Endodermal cell (in vitro differentiated cells): ENCODE measurements at regions not wholly inside any gene's neighbourhood (a gene's known extent, or its start where the extent isn't known, plus 50 kb on each side); places are given as distances from the start of the nearest gene placed in this dataset.

Experiments used
- DNase-seq: peaks from one replicate; pipeline ENCODE4 v3.0.0-alpha.2; 2017
- H3K27ac ChIP-seq: 2 replicates; pipeline ENCODE4 v1.5.1; 2013; ENCODE audit warnings: mild to moderate bottlenecking, low read depth, low read length, moderate library complexity
- H3K27me3 ChIP-seq: 2 replicates; pipeline ENCODE4 v1.6.1; 2013; ENCODE audit warnings: mild to moderate bottlenecking, low read length, moderate library complexity; ENCODE audit not compliant: insufficient read depth, control insufficient read depth, poor library complexity, severe bottlenecking
- H3K36me3 ChIP-seq: 2 replicates; pipeline ENCODE4 v1.7.0; 2013; ENCODE audit warnings: mild to moderate bottlenecking, low read length, moderate library complexity; ENCODE audit not compliant: control insufficient read depth, insufficient read depth
- H3K4me1 ChIP-seq: one replicate; pipeline ENCODE4 v1.7.0; 2013; ENCODE audit warnings: low read length; ENCODE audit not compliant: control insufficient read depth, insufficient read depth
- H3K4me3 ChIP-seq: 2 replicates; pipeline ENCODE4 v1.5.1; 2013; ENCODE audit warnings: mild to moderate bottlenecking, low read length, moderate library complexity
- H3K9ac ChIP-seq: 2 replicates; pipeline ENCODE4 v1.6.1; 2013; ENCODE audit warnings: mild to moderate bottlenecking, low read length, moderate library complexity; ENCODE audit not compliant: poor library complexity, severe bottlenecking; ENCODE audit errors: extremely low read depth
- H3K9me3 ChIP-seq: 2 replicates; pipeline ENCODE4 v1.6.1; 2013; ENCODE audit warnings: mild to moderate bottlenecking, low read length, moderate library complexity; ENCODE audit not compliant: control insufficient read depth
- H3K27ac Mint-ChIP-seq: 2 replicates; pipeline ENCODE4 v1.8.0; 2020; ENCODE audit warnings: mixed read lengths
- H3K27me3 Mint-ChIP-seq: 2 replicates; pipeline ENCODE4 v1.8.0; 2021; ENCODE audit warnings: mild to moderate bottlenecking, mixed read lengths; ENCODE audit not compliant: insufficient read depth
- H3K36me3 Mint-ChIP-seq: 2 replicates; pipeline ENCODE4 v1.8.0; 2020; ENCODE audit warnings: low read depth, mixed read lengths
- H3K4me1 Mint-ChIP-seq: 2 replicates; pipeline ENCODE4 v1.8.0; 2020; ENCODE audit warnings: mixed read lengths
- H3K4me3 Mint-ChIP-seq: 2 replicates; pipeline ENCODE4 v1.8.0; 2020; ENCODE audit warnings: mild to moderate bottlenecking, moderate library complexity, mixed read lengths
- H3K9me3 Mint-ChIP-seq: 2 replicates; pipeline ENCODE4 v1.8.0; 2020; ENCODE audit warnings: mild to moderate bottlenecking, mixed read lengths
- WGBS, 2 experiments: methylation state at CpG; one replicate each; pipeline versions ENCODE4 v1.1.5 to v1.1.7; 2013; ENCODE audit warnings: missing lambda C conversion rate in 2 of 2, mixed read lengths in 1 of 2; ENCODE audit not compliant: insufficient coverage in 1 of 2, insufficient read length in 1 of 2; 5-methylcytosine and 5-hydroxymethylcytosine counted together
- TF ChIP-seq, protein P1 (sequence below): fragments of 200-600 bp; sonication (generic); conservative IDR thresholded peaks from 2 replicates; pipeline ENCODE4 v1.5.0; 2021; ENCODE audit warnings: antibody characterized with exemption, mild to moderate bottlenecking

DNA sequence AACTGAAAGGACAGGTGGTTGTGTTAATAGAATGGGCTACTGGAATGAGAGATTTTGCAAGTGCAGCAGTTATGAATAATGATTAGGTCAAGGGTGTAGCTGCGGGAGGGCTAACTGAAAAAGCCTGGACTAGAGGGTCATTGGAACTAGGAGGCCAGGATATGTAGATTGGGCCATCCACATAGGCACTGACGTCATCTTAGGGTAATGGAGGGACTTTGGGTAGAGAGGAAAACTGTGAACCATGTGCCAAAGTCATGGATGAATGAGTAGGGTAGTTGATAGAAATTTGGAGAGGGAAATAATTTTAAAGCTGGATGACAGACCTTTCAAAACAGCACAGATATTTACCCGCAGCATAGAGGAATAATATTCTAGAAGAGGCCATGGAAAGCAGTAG is 123.6 kb upstream of the SLITRK2 start:
- H3K9me3 ChIP-seq: peaks cover 50% of the 10 kb centered on the region
- H3K9ac ChIP-seq: no peak overlapping the region
- H3K4me3 ChIP-seq: no peak overlapping the region
- H3K27ac Mint-ChIP-seq: no peak overlapping the region
- H3K4me1 ChIP-seq: no peaks in the 10 kb centered on the region
- no peaks in the 10 kb centered on the region for H3K4me1 Mint-ChIP-seq
- peaks cover 47% of the 10 kb centered on the region for H3K9me3 Mint-ChIP-seq
- no peak overlapping the region for H3K27ac ChIP-seq
- TF ChIP-seq, protein P1, sequence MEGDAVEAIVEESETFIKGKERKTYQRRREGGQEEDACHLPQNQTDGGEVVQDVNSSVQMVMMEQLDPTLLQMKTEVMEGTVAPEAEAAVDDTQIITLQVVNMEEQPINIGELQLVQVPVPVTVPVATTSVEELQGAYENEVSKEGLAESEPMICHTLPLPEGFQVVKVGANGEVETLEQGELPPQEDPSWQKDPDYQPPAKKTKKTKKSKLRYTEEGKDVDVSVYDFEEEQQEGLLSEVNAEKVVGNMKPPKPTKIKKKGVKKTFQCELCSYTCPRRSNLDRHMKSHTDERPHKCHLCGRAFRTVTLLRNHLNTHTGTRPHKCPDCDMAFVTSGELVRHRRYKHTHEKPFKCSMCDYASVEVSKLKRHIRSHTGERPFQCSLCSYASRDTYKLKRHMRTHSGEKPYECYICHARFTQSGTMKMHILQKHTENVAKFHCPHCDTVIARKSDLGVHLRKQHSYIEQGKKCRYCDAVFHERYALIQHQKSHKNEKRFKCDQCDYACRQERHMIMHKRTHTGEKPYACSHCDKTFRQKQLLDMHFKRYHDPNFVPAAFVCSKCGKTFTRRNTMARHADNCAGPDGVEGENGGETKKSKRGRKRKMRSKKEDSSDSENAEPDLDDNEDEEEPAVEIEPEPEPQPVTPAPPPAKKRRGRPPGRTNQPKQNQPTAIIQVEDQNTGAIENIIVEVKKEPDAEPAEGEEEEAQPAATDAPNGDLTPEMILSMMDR: no peak
- no peaks in the 10 kb centered on the region for H3K27me3 Mint-ChIP-seq
- 61% methylated on average over 3 of the region's 3 CpGs; no CpG with 5 or more reads in 1 of the 2 experiments for WGBS, 2 experiments
- no peaks in the 10 kb centered on the region for H3K36me3 Mint-ChIP-seq
- H3K27me3 ChIP-seq: no peaks in the 10 kb centered on the region
- no peak overlapping the region for H3K4me3 Mint-ChIP-seq
- DNase-seq: no peak
- H3K36me3 ChIP-seq: no peaks in the 10 kb centered on the region

DNA sequence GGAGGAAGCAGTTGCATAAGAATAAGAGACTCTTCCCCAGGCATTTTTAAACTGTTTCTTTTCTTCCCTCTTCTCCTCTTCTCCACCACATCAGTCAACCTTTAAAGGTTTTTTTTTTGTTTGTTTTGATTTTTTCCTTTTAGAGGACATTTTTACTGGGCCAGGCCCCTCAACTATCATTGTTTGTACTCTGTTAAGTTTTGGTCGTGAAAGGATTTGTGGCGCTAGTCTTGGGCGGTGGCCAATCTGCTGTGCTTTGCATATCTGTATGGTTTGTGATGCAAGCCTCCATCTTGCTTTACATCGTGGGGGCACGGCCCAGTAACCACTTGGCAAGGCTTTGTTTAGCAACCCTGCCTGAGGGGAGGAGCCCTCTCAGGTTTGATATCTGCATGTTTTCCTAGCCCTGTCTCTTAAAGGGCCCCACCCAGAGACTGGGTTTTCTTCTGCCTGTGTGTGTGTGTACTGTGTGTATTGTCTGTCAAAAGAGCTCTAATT is 101.9 kb upstream of the SLITRK2 start:
- Mint-ChIP-seq H3K27me3 (no peaks in the 10 kb centered on the region), H3K4me3 (no peak overlapping the region), H3K4me1 (no peaks in the 10 kb centered on the region), H3K27ac (no peak overlapping the region), H3K9me3 (peaks cover 42% of the 10 kb centered on the region), H3K36me3 (no peaks in the 10 kb centered on the region)
- TF ChIP-seq, protein P1: no peak
- peaks cover 18% of the 10 kb centered on the region for H3K9me3 ChIP-seq
- no peaks in the 10 kb centered on the region for H3K4me1 ChIP-seq
- 80% methylated on average over 5 of the region's 5 CpGs; no CpG with 5 or more reads in 1 of the 2 experiments for WGBS, 2 experiments
- no peak overlapping the region for H3K4me3 ChIP-seq
- H3K27me3 ChIP-seq: no peaks in the 10 kb centered on the region
- no peak overlapping the region for H3K27ac ChIP-seq
- no peak for DNase-seq
- H3K36me3 ChIP-seq: no peaks in the 10 kb centered on the region
- no peak overlapping the region for H3K9ac ChIP-seq

DNA sequence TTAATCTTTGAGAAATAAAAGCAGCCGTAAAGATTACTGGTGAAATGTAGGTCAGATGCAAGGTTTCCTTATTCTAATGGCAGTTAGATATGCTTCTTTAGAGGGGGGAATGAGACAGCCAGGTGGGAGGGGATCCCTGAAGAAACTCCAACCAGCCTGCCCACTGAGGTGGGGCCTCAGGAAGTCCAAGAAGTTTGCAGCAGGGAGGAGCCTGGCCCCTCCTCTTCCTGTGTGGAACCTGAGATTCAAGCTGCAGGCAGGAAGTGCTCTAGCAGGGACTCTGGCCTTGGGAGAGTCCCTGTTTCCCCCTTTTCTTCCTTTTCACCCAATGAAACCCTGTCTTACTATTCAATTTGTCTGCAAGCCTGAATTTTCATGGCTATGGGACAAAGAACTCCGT is 101.4 kb upstream of the SLITRK2 start:
- Histone ChIP-seq H3K4me1 (no peaks in the 10 kb centered on the region), H3K36me3 (no peaks in the 10 kb centered on the region), H3K27me3 (no peaks in the 10 kb centered on the region), H3K27ac (no peak overlapping the region), H3K9me3 (peaks cover 12% of the 10 kb centered on the region), H3K9ac (no peak overlapping the region), H3K4me3 (no peak overlapping the region)
- TF ChIP-seq, protein P1: no peak
- H3K36me3 Mint-ChIP-seq: no peaks in the 10 kb centered on the region
- 88% methylated on average over 2 of the region's 2 CpGs; no CpG with 5 or more reads in 1 of the 2 experiments for WGBS, 2 experiments
- peaks cover 39% of the 10 kb centered on the region for H3K9me3 Mint-ChIP-seq
- H3K27ac Mint-ChIP-seq: no peak overlapping the region
- no peak for DNase-seq
- no peak overlapping the region for H3K4me3 Mint-ChIP-seq
- H3K27me3 Mint-ChIP-seq: no peaks in the 10 kb centered on the region
- no peaks in the 10 kb centered on the region for H3K4me1 Mint-ChIP-seq
